AG08395 (cell line): ENCODE measurements at regions not wholly inside any gene's neighbourhood (a gene's known extent, or its start where the extent isn't known, plus 50 kb on each side); places are given as distances from the start of the nearest gene placed in this dataset.
"Not testable (repeated sequence)": the region's sequence is repeated elsewhere in the genome, so short reads cannot be mapped to it uniquely, and the experiment has no call there.

Experiments used
- DNase-seq: peaks from one replicate; pipeline ENCODE4 v3.0.0; 2012; ENCODE audit warnings: mixed read lengths, low spot score

DNA sequence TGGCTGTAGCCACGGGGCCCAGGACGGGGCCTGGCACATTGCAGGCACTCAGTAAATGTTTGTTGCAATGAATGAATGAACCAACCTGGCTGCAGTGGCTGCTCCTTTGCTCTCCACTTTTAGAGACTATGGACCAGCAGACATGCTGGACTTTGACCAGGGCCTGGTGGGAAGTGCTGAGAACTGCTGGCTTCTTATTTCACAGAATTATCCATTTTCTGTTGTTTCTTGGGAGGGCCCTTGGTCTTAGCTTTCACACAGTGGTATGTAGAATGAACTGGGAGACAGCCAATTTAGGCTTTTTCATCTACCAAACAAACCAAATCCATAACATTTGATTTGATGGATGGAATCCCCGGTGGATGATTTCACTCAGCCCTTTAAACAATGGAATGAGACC, 78.0 kb upstream of the LHFPL2 start:
- DNase-seq = no peak

DNA sequence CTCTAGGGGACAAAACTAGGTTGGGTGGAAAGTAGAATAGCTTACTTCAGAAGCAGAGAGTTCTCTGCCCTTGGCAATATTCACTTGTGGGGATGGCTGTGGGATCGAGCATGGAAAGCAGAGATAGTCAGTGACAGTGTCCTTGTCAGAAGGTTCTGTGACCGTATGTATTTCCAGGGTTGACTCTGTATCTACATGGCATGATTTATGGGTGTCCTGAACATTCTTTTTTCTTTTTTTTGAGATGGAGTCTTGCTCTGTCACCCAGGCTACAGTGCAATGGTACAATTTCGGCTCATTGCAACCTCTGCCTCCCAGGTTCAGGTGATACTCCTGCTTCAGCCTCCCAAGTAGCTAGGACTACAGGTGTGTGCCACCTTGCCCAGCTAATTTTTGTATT, 77.4 kb upstream of the LHFPL2 start:
- no peak for DNase-seq

DNA sequence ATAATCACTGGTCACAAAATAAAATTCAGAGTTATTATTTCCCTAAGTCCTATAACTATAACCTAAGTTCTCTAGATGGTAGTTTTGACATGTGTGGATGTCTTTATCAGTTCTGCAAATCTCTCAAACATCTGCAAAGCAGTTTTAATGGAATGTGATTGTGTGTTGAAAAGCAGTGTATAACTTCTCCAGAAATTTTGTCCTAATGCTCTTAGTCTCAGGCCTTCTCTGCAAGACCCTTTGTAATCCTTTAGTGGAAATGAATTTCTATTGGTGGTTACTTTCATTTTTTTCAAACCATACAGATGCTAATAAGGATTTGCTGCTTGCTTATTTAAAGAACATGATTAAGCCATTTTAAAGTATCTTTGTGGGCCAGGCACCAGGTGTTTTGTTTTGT, 75.5 kb upstream of the LHFPL2 start:
- no peak for DNase-seq

DNA sequence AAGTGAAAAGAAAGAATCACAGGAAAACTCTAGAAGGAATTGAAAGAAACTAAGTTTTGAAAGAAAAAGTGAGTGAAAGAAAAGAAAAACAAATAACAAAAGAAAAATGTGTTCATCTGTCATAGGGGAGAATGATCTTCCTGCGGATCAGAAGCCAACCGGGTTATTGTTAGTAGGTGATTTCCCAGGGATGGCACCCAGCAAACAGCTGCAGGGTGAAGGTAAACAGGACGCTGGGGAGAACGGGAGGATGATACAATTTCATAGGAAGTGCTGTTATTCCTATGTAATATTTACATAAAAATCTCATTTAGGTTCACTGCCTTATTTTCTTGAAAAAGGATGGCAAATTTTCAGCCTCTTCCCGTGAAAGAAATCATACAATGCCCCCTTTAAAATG, 72.4 kb upstream of the LHFPL2 start:
- no peak for DNase-seq

DNA sequence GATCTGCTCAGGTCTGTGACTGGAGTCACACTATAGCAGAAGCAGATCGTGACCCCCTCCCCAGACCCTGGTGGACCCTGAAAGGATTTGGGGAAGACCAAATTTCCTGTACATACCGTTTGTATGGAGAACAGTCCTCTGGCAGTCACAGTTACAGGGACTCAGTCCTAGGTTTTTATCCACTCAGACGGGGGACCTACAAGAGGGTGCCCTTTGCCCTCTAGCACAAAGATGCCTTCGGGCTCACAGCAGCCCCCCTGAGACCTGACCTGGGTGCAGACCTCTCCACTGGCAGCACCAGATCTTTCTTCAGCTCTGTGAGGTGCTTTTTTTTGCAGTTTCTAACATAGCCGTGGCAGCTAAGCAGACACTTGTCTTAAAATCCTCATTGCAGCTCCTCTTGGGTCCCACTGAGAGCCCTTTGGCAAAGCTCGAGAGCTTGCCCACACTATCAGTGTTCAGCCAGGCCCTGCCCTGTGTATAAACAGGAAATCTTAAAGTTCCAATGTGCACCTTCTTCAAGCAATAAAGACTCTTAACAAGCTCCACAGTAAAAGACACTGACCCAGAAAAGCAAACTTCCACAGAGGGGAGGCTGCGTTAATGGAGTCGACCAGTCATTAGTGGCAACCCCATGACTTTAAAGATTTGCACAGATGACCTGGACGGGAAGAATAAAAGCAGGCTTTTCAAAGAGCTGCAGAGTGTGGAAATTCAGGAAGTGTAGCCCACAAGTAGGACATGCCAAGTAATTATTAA, 71.8 kb upstream of the LHFPL2 start:
- no peak for DNase-seq

DNA sequence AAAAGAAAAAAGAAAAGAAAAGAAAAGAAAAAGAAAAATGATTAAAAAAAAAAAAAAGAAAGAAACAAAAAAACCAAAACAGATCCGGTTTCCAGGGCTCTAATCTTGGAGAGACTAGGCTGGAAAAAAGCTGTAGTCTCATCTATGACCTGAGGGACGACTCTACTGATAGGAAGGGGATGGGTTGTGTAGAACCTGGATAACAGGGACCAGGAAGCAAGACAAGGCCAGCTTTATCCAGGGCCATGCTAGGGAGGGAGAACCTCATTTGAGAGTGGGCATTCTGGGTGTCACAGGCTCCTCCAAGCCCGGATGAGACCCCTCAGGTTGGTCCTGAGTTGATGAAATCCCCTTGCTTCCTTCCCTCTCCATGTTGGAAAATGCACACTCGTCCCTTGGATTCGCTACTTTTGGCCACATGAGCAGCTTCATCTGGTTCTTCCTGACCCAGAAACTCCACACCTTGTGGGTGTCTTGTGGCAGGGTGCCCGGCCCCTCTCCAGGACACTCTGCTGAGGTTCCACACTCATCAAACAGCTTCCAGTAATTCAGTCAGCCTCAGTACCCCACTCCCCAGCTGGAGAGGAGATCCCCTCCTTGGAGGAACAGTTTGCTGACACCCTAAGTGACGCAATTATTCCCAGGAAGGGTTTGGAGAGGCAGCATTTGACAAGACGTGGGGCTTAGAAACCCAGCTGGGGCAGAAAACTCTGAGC, 71.1 kb upstream of the LHFPL2 start:
- no peak for DNase-seq

DNA sequence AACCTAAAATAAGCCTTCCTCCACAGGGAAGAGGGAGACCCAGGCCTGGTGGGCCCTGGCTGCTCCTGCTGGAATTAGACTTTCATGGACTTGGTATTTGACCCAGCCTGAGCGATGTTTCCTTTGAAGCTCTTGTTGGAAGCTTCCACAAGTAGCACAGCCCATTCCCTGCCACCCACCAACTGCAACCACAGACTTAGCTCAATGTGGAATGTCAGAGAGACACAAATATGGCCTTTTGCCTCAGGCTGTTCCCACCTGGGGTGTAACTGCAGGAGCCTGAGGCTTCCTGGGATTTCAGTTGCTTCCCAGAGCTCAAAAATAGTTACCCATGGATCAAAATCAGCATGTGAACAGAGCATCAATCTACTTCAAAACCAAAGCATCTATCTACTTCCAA, 70.3 kb upstream of the LHFPL2 start:
- DNase-seq = no peak

DNA sequence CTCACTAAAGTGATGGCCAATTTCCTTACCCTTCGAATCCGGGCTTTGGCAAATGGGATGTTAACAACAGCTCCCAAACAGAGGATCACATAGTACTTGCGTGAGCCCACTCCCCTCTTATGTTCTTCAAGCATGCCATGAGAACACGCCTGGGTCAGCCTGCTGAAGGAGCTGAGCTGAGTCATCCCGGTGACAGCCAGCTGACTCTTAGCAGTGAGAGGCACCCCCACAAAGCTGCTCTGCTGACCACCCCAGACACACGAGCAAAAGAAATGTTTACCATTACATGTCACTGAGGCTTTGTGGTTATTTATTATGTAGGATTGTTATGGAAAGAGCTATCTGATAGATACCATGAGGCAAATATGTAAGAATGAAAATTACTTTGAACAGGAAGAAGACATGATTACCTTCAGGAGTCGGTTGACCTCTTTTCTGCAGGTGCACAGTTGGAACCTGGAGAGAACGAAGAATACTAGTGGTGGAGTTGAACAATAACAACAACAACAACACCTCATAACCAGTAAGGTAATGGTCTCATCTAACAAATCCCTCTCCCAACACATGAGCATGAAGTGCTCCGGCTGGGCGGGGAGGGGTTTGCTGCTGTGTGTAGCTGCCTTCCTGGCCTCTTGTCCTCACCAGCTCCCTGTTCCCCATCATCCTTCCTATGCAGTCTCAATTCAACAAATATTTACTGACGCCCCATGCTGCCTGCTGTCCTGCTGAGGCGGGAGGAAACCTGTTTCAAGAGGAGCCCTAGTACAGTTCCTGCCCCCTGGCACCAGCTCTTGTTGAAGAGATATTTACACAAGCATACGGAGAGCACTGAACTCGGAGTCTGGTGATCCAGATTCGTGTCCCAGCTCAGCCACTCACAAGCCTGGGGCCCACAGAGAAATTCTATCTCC, 69.4 kb upstream of the LHFPL2 start:
- peak; percentile 38 for DNase-seq

DNA sequence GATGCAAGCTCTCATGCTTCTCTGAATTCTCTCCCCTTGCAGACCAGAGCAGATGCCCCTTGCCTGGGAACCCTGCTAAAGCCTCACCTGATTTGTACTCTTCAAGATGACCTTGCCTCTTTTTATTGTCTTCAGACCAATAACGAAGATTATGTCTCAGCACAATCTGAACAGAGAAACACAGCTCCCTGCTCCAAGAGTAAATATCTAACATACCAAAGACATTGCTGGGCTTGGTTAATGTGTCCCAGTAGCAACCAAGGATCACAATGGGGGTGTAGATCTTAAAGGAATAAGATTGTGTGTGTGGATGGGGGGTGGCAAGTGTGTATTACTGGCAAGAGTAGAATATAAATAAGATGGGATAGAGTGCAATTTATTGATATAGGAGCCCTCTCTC, 67.6 kb upstream of the LHFPL2 start:
- DNase-seq = peak; percentile 77

DNA sequence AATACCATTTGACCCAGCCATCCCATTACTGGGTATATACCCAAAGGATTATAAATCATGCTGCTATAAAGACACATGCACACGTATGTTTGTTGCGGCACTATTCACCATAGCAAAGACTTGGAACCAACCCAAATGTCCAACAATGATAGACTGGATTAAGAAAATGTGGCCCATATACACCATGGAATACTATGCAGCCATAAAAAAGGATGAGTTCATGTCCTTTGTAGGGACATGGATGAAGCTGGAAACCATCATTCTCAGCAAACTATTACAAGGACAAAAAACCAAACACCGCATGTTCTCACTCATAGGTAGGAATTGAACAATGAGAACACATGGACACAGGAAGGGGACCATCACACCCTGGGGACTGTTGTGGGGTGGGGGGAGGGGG, 66.8 kb upstream of the LHFPL2 start:
- DNase-seq = not testable (repeated sequence)

DNA sequence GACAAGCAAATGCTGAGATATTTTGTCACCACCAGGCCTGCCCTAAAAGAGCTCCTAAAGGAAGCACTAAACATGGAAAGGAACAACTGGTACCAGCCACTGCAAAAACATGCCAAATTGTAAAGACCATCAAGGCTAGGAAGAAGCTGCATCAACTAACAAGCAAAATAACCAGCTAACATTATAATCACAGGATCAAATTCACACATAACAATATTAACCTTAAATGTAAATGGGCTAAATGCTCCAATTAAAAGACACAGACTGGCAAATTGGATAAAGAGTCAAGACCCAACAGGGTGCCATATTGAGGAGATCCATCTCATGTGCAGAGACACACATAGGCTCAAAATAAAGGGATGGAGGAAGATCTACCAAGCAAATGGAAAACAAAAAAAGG, 63.1 kb upstream of the LHFPL2 start:
- DNase-seq = not testable (repeated sequence)

DNA sequence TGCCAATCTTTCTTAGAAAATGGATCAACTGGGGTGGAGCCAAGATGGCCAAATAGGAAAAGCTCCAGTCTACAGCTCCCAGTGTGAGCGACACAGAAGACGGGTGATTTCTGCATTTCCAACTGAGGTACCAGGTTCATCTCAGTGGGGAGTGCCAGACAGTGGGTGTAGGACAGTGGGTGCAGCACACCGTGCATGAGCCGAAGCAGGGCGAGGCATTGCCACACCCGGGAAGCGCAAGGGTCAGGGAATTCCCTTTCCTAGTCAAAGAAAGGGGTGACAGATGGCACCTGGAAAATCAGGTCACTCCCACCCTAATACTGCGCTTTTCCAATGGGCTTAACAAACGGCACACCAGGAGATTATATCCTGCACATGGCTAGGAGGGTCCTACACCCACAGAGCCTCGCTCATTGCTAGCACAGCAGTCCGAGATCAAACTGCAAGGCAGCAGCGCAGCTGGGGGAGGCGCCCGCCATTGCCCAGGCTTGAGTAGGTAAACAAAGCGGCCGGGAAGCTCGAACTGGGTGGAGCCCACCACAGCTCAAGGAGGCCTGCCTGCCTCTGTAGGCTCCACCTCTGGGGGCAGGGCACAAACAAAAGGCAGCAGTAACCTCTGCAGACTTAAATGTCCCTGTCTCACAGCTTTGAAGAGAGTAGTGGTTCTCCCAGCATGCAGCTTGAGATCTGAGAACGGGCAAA, 61.3 kb upstream of the LHFPL2 start:
- not testable (repeated sequence) for DNase-seq

DNA sequence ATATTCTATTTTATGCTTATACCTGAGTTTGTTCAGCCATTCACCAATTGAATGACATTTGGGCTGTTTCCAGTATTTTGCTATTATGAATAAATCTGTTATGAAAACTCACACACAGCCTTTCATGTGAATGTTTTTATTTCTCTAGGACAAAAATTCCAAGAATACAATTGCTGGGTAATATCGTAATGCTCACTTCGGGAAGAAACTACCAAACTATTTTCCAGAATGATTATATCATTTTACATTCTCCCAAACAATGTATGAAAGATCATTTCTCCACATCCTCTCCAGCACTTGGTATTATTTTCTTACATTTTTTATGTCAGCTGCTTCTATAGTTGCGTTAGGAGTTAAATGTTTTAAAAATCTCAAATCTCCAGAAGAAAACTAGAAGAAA, 58.3 kb upstream of the LHFPL2 start:
- DNase-seq = no peak

DNA sequence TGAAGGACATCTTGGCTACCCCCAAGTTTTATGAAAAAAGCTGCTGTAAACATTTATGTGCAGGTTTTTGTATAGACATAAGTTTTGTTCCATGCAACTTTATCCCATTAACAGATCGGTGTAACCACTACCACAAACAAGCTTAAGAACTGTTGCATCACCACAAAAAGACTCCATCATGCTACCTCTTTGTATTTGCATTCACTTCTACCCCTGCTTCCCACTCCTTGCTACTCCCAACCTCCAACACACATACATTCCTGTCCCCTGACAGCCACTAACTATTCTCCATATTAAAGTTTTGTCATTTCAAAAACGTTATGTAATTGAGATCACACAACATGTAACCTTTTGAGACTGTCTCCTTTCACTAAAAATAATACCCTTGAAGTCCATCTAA, 57.8 kb upstream of the LHFPL2 start:
- DNase-seq = no peak

DNA sequence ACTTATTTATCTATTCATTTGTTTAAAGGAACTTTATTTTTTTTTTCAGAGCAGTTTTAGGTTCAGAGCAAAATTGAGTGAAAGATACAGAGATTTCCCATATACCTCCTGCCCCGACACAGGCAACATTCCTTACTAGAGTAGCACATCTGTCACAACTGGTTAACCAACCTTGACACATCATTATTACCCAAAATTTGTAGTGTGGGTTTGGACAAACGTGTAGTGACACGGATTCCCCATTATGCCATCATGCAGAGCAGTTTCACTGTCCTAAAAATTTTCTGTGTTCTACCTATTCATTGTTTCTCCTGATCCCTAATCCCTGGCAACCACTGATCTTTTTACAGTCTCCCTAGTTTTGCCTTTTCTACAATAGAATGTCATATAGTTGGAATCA, 57.3 kb upstream of the LHFPL2 start:
- no peak for DNase-seq

DNA sequence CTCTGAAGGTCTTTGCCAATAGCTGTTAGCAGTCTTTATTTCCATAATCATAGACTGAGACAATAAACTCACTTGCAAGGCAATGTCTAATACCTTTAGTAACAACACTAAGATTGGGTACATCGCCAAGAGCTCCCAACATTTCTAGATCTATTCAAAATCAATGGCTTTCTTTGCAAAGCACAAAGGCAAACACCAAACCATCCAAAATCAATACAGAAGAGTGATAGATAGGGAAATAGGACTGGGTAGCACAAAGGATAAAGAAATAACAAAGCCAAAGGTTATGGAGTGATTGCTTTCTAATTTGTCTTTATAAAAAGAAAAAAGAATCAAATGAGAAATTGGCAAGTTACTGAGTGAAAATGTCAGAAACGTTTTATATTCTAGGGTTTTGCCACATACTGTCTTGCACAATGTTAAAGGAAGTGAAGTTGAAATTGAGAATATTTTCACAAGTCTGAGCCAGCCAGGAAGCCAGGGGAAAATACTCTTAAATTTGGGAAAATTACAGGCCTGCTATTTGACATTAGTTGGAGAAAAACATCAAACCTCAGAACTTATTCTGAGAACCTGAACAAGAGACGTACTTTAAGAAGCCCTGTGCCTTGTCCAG, 53.3 kb upstream of the LHFPL2 start:
- no peak for DNase-seq

DNA sequence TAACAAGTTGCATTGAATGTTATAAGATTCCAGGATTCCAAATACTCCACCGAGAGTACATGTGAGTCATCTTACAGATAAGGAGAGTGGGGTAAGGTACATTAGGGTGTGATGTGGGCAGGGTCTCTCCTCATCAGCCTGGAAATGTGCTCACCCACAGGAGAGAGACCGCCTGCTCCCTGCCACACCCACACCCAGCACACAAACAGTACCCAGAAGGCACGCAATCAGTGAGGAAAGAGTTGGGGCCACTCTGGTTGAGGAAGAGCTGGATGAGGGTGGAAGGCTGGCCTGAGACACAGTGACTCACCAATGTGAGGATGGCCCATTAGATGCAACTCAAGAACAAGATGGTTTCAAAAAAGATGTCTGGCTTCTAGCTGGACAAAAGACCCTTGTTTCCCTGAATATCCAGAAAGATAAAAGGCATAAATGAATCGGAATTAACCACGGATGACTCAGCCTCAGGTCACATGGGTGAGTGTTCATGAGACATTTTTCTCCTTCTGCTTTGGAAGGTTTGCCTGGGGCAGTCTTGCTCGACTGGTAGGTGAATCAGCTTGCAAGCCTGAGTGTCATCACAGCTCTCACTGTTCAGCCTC, 51.1 kb upstream of the LHFPL2 start:
- peak; percentile 78 for DNase-seq

DNA sequence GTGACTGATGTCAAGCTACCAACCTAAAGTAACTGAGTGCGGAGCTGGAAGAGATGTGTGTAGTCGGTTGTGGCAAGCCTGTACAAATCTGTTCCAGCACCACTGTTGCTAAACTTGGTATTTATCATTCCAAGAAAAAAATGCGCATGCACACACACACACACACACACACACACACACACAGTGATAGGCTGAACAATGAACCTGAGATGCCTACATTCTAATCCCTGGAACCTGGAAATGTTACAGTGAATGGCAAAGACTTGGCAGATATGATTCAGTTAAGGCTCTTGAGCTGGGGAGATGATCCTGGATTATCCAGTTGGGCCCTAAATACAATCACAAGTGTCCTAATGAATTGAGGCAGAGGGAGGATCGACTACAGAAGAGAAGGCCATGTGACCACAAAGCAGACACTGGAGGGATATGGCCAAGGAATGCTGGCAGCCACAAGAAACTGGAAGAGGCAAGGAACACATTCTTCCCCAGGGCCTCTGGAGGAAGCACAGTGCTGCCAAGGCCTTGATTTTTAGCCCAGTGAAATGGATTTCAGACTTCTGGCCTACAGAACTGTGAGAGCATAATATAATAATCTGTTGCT, 49.7 kb upstream of the LHFPL2 start:
- peak; percentile 25 for DNase-seq
